HepG2 (cell line): ENCODE measurements at regions not wholly inside any gene's neighbourhood (a gene's known extent, or its start where the extent isn't known, plus 50 kb on each side); places are given as distances from the start of the nearest gene placed in this dataset.

ENCODE experiments used
- ATAC-seq: fragments of 200-7000 bp; cut with Tn5 transposase; 3 replicates; pipeline ENCODE4 v1.9.1; 2020; ENCODE audit warnings: mild to moderate bottlenecking, moderate library complexity
- BruUV-seq: library from RNA; stranded (reverse); fragments of 400-500 nt; replicated peaks from 2 replicates; lab custom pipeline; 2021; lab: Mats Ljungman, UMichigan
- CTCF ChIA-PET: fragments of 300-600 bp; formaldehyde crosslinking; extraction: SDS; loops from one replicate; lab custom pipeline; 2021; ENCODE audit warnings: low total read pairs, inconsistent platforms, low intra/inter-chr PET ratio; lab: Yijun Ruan, JAX
- POLR2A ChIA-PET: fragments of 350-600 bp; sonication (Branson Sonifier 250); formaldehyde crosslinking; loops from one replicate; lab custom pipeline; 2020; ENCODE audit warnings: antibody characterized with exemption, inconsistent platforms; lab: Yijun Ruan, JAX
- DNase-seq: peaks from one replicate; pipeline ENCODE4 v3.0.0-alpha.2; 2015; ENCODE audit warnings: low spot score
- FAIRE-seq: peaks from 3 replicates; lab custom pipeline; 2011; peaks lifted over from hg19 to GRCh38; lab: Jason Lieb, UNC
- H2AFZ ChIP-seq: one replicate; pipeline ENCODE4 v1.6.1; 2011; ENCODE audit warnings: low read length, inconsistent platforms
- H3K27ac ChIP-seq: fragments of 300-600 bp; 3 replicates; pipeline ENCODE4 v1.8.0; 2011; ENCODE audit warnings: mixed run types, mild to moderate bottlenecking, mixed read lengths, low read length, inconsistent platforms; ENCODE audit not compliant: insufficient read depth; ENCODE audit errors: extremely low read length
- H3K27me3 ChIP-seq, 2 experiments: fragments of 200-600 bp in 1 of 2; 2 replicates in 1 of 2; 3 replicates in 1 of 2; pipeline versions ENCODE4 v1.6.0 to v1.8.0; 2011; ENCODE audit warnings: low read length in 2 of 2, mild to moderate bottlenecking in 2 of 2, moderate library complexity in 2 of 2, inconsistent platforms in 1 of 2; ENCODE audit not compliant: insufficient read depth in 2 of 2, control insufficient read depth in 1 of 2
- H3K36me3 ChIP-seq, 2 experiments: fragments of 200-600 bp in 1 of 2; replicated peaks in 1 of 2; 2 replicates in 1 of 2; 3 replicates in 1 of 2; pipeline versions ENCODE4 v1.5.1 to v1.8.0; 2011; ENCODE audit warnings: low read length in 2 of 2, inconsistent platforms in 1 of 2; ENCODE audit not compliant: insufficient read depth in 2 of 2, control insufficient read depth in 1 of 2
- H3K4me1 ChIP-seq: 2 replicates; pipeline ENCODE4 v1.5.1; 2012; ENCODE audit warnings: low read length, inconsistent platforms; ENCODE audit not compliant: insufficient read depth
- H3K4me2 ChIP-seq: 2 replicates; pipeline ENCODE4 v1.6.0; 2011; ENCODE audit warnings: low read depth, low read length, inconsistent platforms
- H3K4me3 ChIP-seq, 3 experiments: fragments of 200-600 bp in 1 of 3; sonication (generic), shearing (Covaris generic) in 1 of 3; replicated peaks in 1 of 3; 2 replicates each; pipeline ENCODE4 v1.5.1; 2011 to 2016; ENCODE audit warnings: low read length in 3 of 3, inconsistent platforms in 2 of 3, low read depth in 2 of 3, mild to moderate bottlenecking in 2 of 3, control low read depth in 1 of 3, mixed read lengths in 1 of 3; ENCODE audit not compliant: insufficient read depth in 1 of 3
- H3K79me2 ChIP-seq: one replicate; pipeline ENCODE4 v1.6.1; 2011; ENCODE audit warnings: low read length, inconsistent platforms; ENCODE audit not compliant: insufficient read depth
- H3K9ac ChIP-seq: 2 replicates; pipeline ENCODE4 v1.6.0; 2011; ENCODE audit warnings: mild to moderate bottlenecking, low read depth, low read length, inconsistent platforms; ENCODE audit not compliant: insufficient read depth
- H3K9me3 ChIP-seq: 2 replicates; pipeline ENCODE4 v1.5.1; 2012; ENCODE audit warnings: mild to moderate bottlenecking, low read length
- H4K20me1 ChIP-seq: 2 replicates; pipeline ENCODE4 v1.6.0; 2011; ENCODE audit warnings: inconsistent platforms, mild to moderate bottlenecking, low read length, moderate library complexity; ENCODE audit not compliant: insufficient read depth
- CCAR2 ChIP-seq: fragments of 200-400 bp; formaldehyde crosslinking; optimal IDR thresholded peaks from 2 replicates; pipeline ENCODE3; 2018; ENCODE audit warnings: low read depth, mild to moderate bottlenecking, low read length, moderate library complexity
- GFI1 ChIP-seq: sonication (generic); formaldehyde crosslinking; IDR thresholded peaks from 2 replicates; pipeline ENCODE4 v1.5.0; 2020; ENCODE audit warnings: missing genetic modification reagents, mild to moderate bottlenecking, borderline replicate concordance
- GLI4 ChIP-seq: sonication (generic); formaldehyde crosslinking; IDR thresholded peaks from 2 replicates; pipeline ENCODE4 v1.5.1; 2020; ENCODE audit warnings: missing genetic modification reagents, mild to moderate bottlenecking, moderate library complexity, borderline replicate concordance
- HOXA5 ChIP-seq: sonication (generic); formaldehyde crosslinking; IDR thresholded peaks from 2 replicates; pipeline ENCODE4 v1.4.0; 2020; ENCODE audit warnings: missing genetic modification reagents
- NR1H2 ChIP-seq: sonication (generic); formaldehyde crosslinking; IDR thresholded peaks from 2 replicates; pipeline ENCODE4 v1.8.1; 2022; ENCODE audit warnings: low read depth, missing genetic modification reagents, borderline replicate concordance
- PRDM15 ChIP-seq: sonication (generic); formaldehyde crosslinking; IDR thresholded peaks from 2 replicates; pipeline ENCODE4 v1.4.0; 2020; ENCODE audit warnings: missing genetic modification reagents
- SRSF4 ChIP-seq: fragments of 200-400 bp; formaldehyde crosslinking; IDR thresholded peaks from one replicate; pipeline ENCODE4 v1.6.1; 2018; ENCODE audit warnings: mild to moderate bottlenecking, low read depth, low read length, moderate library complexity; ENCODE audit not compliant: poor library complexity, severe bottlenecking
- SSRP1 ChIP-seq: IDR thresholded peaks from 2 replicates; pipeline ENCODE4 v1.6.1; 2016; ENCODE audit warnings: control low read depth
- THAP8 ChIP-seq: sonication (generic); formaldehyde crosslinking; IDR thresholded peaks from 2 replicates; pipeline ENCODE4 v1.5.1; 2020; ENCODE audit warnings: missing genetic modification reagents, mild to moderate bottlenecking, borderline replicate concordance
- ZKSCAN1 ChIP-seq: fragments of 150-350 bp; IDR thresholded peaks from 2 replicates; pipeline ENCODE4 v1.6.1; 2014; ENCODE audit warnings: low read length
- ZNF225 ChIP-seq: sonication (generic); formaldehyde crosslinking; IDR thresholded peaks from 2 replicates; pipeline ENCODE4 v1.4.0; 2020; ENCODE audit warnings: mild to moderate bottlenecking, missing genetic modification reagents
- ZNF232 ChIP-seq: sonication (generic); formaldehyde crosslinking; IDR thresholded peaks from 2 replicates; pipeline ENCODE4 v1.4.0; 2020; ENCODE audit warnings: missing genetic modification reagents, borderline replicate concordance
- ZNF674 ChIP-seq: sonication (generic); formaldehyde crosslinking; IDR thresholded peaks from 2 replicates; pipeline ENCODE4 v1.5.0; 2020; ENCODE audit warnings: low read depth, mild to moderate bottlenecking, missing genetic modification reagents
- ZNF891 ChIP-seq: sonication (generic); formaldehyde crosslinking; IDR thresholded peaks from 2 replicates; pipeline ENCODE4 v1.5.0; 2020; ENCODE audit warnings: mild to moderate bottlenecking, missing genetic modification reagents
- whole genome bisulfite sequencing: methylation state at CpG from one replicate; pipeline ENCODE4 v1.1.6; 2017; ENCODE audit warnings: low lambda C conversion rate; 5-methylcytosine and 5-hydroxymethylcytosine counted together
- in situ Hi-C: cut with HindIII; loops from 2 replicates; pipeline ENCODE4 v1.10.0; 2017; ENCODE audit warnings: low pct_unique_long_range_greater_than_20kb; ENCODE audit not compliant: extremely low pct_ligation_motif_present
- intact Hi-C: fragments of 100-400 bp; cut with micrococcal nuclease; formaldehyde crosslinking; loops from one replicate; pipeline ENCODE4 v1.10.0; 2022; ENCODE audit not compliant: unreplicated experiment
- TF ChIP-seq, protein P1 (sequence below): sonication (generic); formaldehyde crosslinking; IDR thresholded peaks from 2 replicates; pipeline ENCODE4 v1.9.0; 2022; ENCODE audit warnings: low read depth, missing genetic modification reagents

DNA sequence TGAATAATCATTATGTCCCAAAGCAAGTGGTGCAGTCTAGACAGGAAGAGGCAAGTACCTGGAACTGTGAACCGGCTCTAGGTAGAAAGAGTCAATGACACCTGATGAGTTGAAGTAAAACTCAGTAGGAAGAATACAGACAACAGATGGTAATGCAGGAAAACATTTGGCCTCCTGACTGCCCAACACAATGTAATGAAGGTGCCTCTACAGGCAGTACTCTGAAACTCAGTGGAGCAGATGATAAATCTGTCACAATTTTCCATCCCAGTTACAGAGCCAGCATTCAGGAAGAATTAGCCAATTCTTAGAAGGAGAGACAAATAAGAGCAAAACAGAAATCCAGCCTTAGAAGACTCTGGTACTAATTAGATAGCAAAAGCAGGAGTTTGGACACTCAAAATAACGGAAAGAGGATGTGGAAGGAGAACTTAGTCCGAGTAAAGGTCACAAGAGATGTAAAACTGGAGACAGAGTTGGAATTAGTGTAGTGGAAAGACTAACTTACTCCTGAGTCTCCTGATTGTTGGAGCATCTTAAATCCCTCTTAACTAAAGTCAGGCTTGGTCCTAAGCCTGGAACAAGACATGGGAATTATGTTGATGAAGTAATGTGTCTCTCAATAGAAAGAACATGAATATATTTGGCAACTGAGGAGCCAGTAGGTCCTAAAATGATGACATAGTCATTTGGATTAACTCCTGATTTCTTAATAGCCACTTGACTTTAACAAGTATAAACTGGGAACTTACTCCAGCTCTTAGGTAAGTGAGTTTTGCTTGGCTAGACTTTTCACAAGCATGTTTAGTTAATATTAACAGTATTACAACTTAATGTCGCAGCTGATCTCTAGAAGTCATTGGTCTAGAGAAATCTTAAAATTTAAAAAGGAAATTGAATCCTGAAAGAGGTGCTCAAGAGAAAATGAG lies 457.3 kb upstream of the MIR17HG start:
- Histone ChIP-seq H4K20me1 (no peaks in the 10 kb centered on the region), H3K36me3 (no peaks in the 10 kb centered on the region), H3K27me3 (no peaks in the 10 kb centered on the region), H3K9ac (no peak overlapping the region), H3K4me1 (no peaks in the 10 kb centered on the region), H3K4me2 (no peak overlapping the region), H3K4me3 (no peak overlapping the region), H2AFZ (no peak overlapping the region), H3K79me2 (no peaks in the 10 kb centered on the region), H3K27ac (no peak overlapping the region), H3K9me3 (no peaks in the 10 kb centered on the region)
- intact Hi-C loops (no loop called here), in situ Hi-C loops (no loop called here)
- ChIA-PET CTCF (no interaction called here), POLR2A (no interaction called here)
- DNase-seq (no peak), FAIRE-seq (no peak), ATAC-seq (no peak)
- WGBS = under 1% methylated on average over 4 of the region's 4 CpGs
- TF ChIP-seq CCAR2 (no peak), ZNF674 (CRISPR knock-in tag) (no peak), SSRP1 (CRISPR knock-in tag) (no peak), ZNF232 (CRISPR knock-in tag) (no peak), ZKSCAN1 (no peak), ZNF891 (no peak), NR1H2 (CRISPR knock-in tag) (no peak), THAP8 (no peak), ZNF225 (CRISPR knock-in tag) (no peak), GFI1 (CRISPR knock-in tag) (no peak), SRSF4 (no peak), PRDM15 (CRISPR knock-in tag) (no peak), GLI4 (CRISPR knock-in tag) (no peak), HOXA5 (CRISPR knock-in tag) (no peak)
- TF ChIP-seq, protein P1, sequence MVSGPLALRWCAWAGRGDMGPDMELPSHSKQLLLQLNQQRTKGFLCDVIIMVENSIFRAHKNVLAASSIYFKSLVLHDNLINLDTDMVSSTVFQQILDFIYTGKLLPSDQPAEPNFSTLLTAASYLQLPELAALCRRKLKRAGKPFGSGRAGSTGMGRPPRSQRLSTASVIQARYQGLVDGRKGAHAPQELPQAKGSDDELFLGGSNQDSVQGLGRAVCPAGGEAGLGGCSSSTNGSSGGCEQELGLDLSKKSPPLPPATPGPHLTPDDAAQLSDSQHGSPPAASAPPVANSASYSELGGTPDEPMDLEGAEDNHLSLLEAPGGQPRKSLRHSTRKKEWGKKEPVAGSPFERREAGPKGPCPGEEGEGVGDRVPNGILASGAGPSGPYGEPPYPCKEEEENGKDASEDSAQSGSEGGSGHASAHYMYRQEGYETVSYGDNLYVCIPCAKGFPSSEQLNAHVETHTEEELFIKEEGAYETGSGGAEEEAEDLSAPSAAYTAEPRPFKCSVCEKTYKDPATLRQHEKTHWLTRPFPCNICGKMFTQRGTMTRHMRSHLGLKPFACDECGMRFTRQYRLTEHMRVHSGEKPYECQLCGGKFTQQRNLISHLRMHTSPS (CRISPR knock-in tag) = no peak
- no TSS peak for BruUV-seq
